ENCODE measurements at regions not wholly inside any gene's neighbourhood (a gene's known extent, or its start where the extent isn't known, plus 50 kb on each side); places are given as distances from the start of the nearest gene placed in this dataset.
A peak's percentile ranks its signal among the peaks of the same experiment; 100 is the strongest.

- DNase-seq (ENCODE audit: low spot score): no peak
- Mint-ChIP-seq H3K27me3 (ENCODE audit: low read depth) (no peaks in the 10 kb centered on the region), H3K4me3 (no peak overlapping the region), H3K4me1 (ENCODE audit: low read depth) (peaks cover 8% of the 10 kb centered on the region), H3K27ac (no peak overlapping the region), H3K36me3 (ENCODE audit: low read depth) (peaks cover 6% of the 10 kb centered on the region), H3K9me3 (no peaks in the 10 kb centered on the region)
Observed at GRCh38 chr6:3986241-3986640, 92.7 kb downstream of the FAM217A start.

GRCh38 chr6:3987053-3987452 is 91.9 kb downstream of the FAM217A start:
- H3K27me3 Mint-ChIP-seq (ENCODE audit: low read depth): no peaks in the 10 kb centered on the region
- no peak overlapping the region for H3K27ac Mint-ChIP-seq
- DNase-seq (ENCODE audit: low spot score): no peak

GRCh38 chr6:3987576-3987975 is 91.4 kb downstream of the FAM217A start:
- DNase-seq (ENCODE audit: low spot score): no peak
- H3K9me3 Mint-ChIP-seq: no peaks in the 10 kb centered on the region
- no peaks in the 10 kb centered on the region for H3K36me3 Mint-ChIP-seq (ENCODE audit: low read depth)
- no peak overlapping the region for H3K27ac Mint-ChIP-seq
- no peaks in the 10 kb centered on the region for H3K27me3 Mint-ChIP-seq (ENCODE audit: low read depth)
- H3K4me3 Mint-ChIP-seq: no peak overlapping the region
- peaks cover 8% of the 10 kb centered on the region for H3K4me1 Mint-ChIP-seq (ENCODE audit: low read depth)

More at GRCh38 chr6:3987053-3987452, 91.9 kb downstream of the FAM217A start:
- peaks cover 4% of the 10 kb centered on the region for H3K36me3 Mint-ChIP-seq (ENCODE audit: low read depth)
- no peaks in the 10 kb centered on the region for H3K9me3 Mint-ChIP-seq
- H3K4me1 Mint-ChIP-seq (ENCODE audit: low read depth): peaks cover 8% of the 10 kb centered on the region
- H3K4me3 Mint-ChIP-seq: no peak overlapping the region

- H3K36me3 Mint-ChIP-seq (ENCODE audit: low read depth): no peaks in the 10 kb centered on the region
- no peaks in the 10 kb centered on the region for H3K27me3 Mint-ChIP-seq (ENCODE audit: low read depth)
- H3K4me1 Mint-ChIP-seq (ENCODE audit: low read depth): peaks cover 8% of the 10 kb centered on the region
- DNase-seq (ENCODE audit: low spot score): peak; percentile 49
- H3K27ac Mint-ChIP-seq: no peak overlapping the region
- H3K4me3 Mint-ChIP-seq: no peak overlapping the region
- H3K9me3 Mint-ChIP-seq: no peaks in the 10 kb centered on the region
Observed at GRCh38 chr6:3990692-3991491, 88.0 kb downstream of the FAM217A start.

GRCh38 chr6:3991941-3992340 is 87.0 kb downstream of the FAM217A start:
- Mint-ChIP-seq H3K4me3 (no peak overlapping the region), H3K36me3 (ENCODE audit: low read depth) (no peaks in the 10 kb centered on the region), H3K4me1 (ENCODE audit: low read depth) (peaks cover 6% of the 10 kb centered on the region), H3K9me3 (no peaks in the 10 kb centered on the region), H3K27ac (no peak overlapping the region), H3K27me3 (ENCODE audit: low read depth) (no peaks in the 10 kb centered on the region)
- no peak for DNase-seq (ENCODE audit: low spot score)

- Mint-ChIP-seq H3K4me3 (no peak overlapping the region), H3K27ac (no peak overlapping the region), H3K4me1 (ENCODE audit: low read depth) (no peaks in the 10 kb centered on the region), H3K27me3 (ENCODE audit: low read depth) (no peaks in the 10 kb centered on the region), H3K36me3 (ENCODE audit: low read depth) (no peaks in the 10 kb centered on the region), H3K9me3 (no peaks in the 10 kb centered on the region)
- DNase-seq (ENCODE audit: low spot score): no peak
Observed at GRCh38 chr6:3996349-3996748, 82.6 kb downstream of the FAM217A start.

GRCh38 chr6:3997177-3997770 is 81.7 kb downstream of the FAM217A start:
- no peaks in the 10 kb centered on the region for H3K27me3 Mint-ChIP-seq (ENCODE audit: low read depth)
- no peaks in the 10 kb centered on the region for H3K9me3 Mint-ChIP-seq
- H3K27ac Mint-ChIP-seq: no peak overlapping the region
- no peak overlapping the region for H3K4me3 Mint-ChIP-seq
- DNase-seq (ENCODE audit: low spot score): no peak
- H3K4me1 Mint-ChIP-seq (ENCODE audit: low read depth): no peaks in the 10 kb centered on the region
- peaks cover 1% of the 10 kb centered on the region for H3K36me3 Mint-ChIP-seq (ENCODE audit: low read depth)

GRCh38 chr6:3999800-4000661 is 78.9 kb downstream of the FAM217A start:
- H3K9me3 Mint-ChIP-seq: no peaks in the 10 kb centered on the region
- H3K27ac Mint-ChIP-seq: no peak overlapping the region
- peaks cover 10% of the 10 kb centered on the region for H3K36me3 Mint-ChIP-seq (ENCODE audit: low read depth)
- no peak for DNase-seq (ENCODE audit: low spot score)
- peaks cover 3% of the 10 kb centered on the region for H3K4me1 Mint-ChIP-seq (ENCODE audit: low read depth)
- no peaks in the 10 kb centered on the region for H3K27me3 Mint-ChIP-seq (ENCODE audit: low read depth)
- H3K4me3 Mint-ChIP-seq: no peak overlapping the region

GRCh38 chr6:4004249-4004648 is 74.7 kb downstream of the FAM217A start:
- Mint-ChIP-seq H3K4me3 (no peak overlapping the region), H3K9me3 (no peaks in the 10 kb centered on the region), H3K27me3 (ENCODE audit: low read depth) (no peaks in the 10 kb centered on the region), H3K4me1 (ENCODE audit: low read depth) (peaks cover 15% of the 10 kb centered on the region), H3K36me3 (ENCODE audit: low read depth) (peaks cover 12% of the 10 kb centered on the region), H3K27ac (no peak overlapping the region)
- DNase-seq (ENCODE audit: low spot score): no peak

- H3K4me1 Mint-ChIP-seq (ENCODE audit: low read depth): peaks cover 47% of the 10 kb centered on the region
- peaks cover 33% of the 10 kb centered on the region for H3K36me3 Mint-ChIP-seq (ENCODE audit: low read depth)
- H3K4me3 Mint-ChIP-seq: no peak overlapping the region
- H3K27me3 Mint-ChIP-seq (ENCODE audit: low read depth): no peaks in the 10 kb centered on the region
- peak overlapping the region; percentile 2 for H3K27ac Mint-ChIP-seq
- no peak for DNase-seq (ENCODE audit: low spot score)
- peaks cover 3% of the 10 kb centered on the region for H3K9me3 Mint-ChIP-seq
Observed at GRCh38 chr6:4008324-4009047, 70.5 kb downstream of the FAM217A start.

- Mint-ChIP-seq H3K36me3 (ENCODE audit: low read depth) (peaks cover 35% of the 10 kb centered on the region), H3K27me3 (ENCODE audit: low read depth) (no peaks in the 10 kb centered on the region), H3K27ac (no peak overlapping the region), H3K4me3 (no peak overlapping the region), H3K9me3 (peaks cover 3% of the 10 kb centered on the region), H3K4me1 (ENCODE audit: low read depth) (peaks cover 49% of the 10 kb centered on the region)
- DNase-seq (ENCODE audit: low spot score): no peak
Observed at GRCh38 chr6:4009486-4009885, 69.5 kb downstream of the FAM217A start.

GRCh38 chr6:4010048-4010447 is 68.9 kb downstream of the FAM217A start:
- Mint-ChIP-seq H3K27me3 (ENCODE audit: low read depth) (no peaks in the 10 kb centered on the region), H3K4me1 (ENCODE audit: low read depth) (peaks cover 53% of the 10 kb centered on the region), H3K36me3 (ENCODE audit: low read depth) (peaks cover 38% of the 10 kb centered on the region), H3K27ac (peak overlapping the region; percentile 73), H3K4me3 (peak overlapping the region; percentile 42), H3K9me3 (peaks cover 3% of the 10 kb centered on the region)
- DNase-seq (ENCODE audit: low spot score): no peak

- H3K36me3 Mint-ChIP-seq (ENCODE audit: low read depth): peaks cover 36% of the 10 kb centered on the region
- peak overlapping the region; percentile 80 for H3K27ac Mint-ChIP-seq
- peaks cover 3% of the 10 kb centered on the region for H3K9me3 Mint-ChIP-seq
- no peaks in the 10 kb centered on the region for H3K27me3 Mint-ChIP-seq (ENCODE audit: low read depth)
- H3K4me1 Mint-ChIP-seq (ENCODE audit: low read depth): peaks cover 57% of the 10 kb centered on the region
- peak overlapping the region; percentile 49 for H3K4me3 Mint-ChIP-seq
- no peak for DNase-seq (ENCODE audit: low spot score)
Observed at GRCh38 chr6:4010689-4011090, 68.2 kb downstream of the FAM217A start.

All from T-helper 2 cell treated with Interferon-gamma antibody and Interleukin-4, amounts not matched to agents 5 μg/mL and 100 μg/mL, for 36 hours (primary cell).